NCI-H2227 (cell line): ENCODE measurements at regions not wholly inside any gene's neighbourhood (a gene's known extent, or its start where the extent isn't known, plus 50 kb on each side); places are given as distances from the start of the nearest gene placed in this dataset.

Experiments used
- DNase-seq: peaks from one replicate; lab custom pipeline; 2025; ENCODE audit not compliant: unreplicated experiment; lab: John Stamatoyannopoulos, UW

DNA sequence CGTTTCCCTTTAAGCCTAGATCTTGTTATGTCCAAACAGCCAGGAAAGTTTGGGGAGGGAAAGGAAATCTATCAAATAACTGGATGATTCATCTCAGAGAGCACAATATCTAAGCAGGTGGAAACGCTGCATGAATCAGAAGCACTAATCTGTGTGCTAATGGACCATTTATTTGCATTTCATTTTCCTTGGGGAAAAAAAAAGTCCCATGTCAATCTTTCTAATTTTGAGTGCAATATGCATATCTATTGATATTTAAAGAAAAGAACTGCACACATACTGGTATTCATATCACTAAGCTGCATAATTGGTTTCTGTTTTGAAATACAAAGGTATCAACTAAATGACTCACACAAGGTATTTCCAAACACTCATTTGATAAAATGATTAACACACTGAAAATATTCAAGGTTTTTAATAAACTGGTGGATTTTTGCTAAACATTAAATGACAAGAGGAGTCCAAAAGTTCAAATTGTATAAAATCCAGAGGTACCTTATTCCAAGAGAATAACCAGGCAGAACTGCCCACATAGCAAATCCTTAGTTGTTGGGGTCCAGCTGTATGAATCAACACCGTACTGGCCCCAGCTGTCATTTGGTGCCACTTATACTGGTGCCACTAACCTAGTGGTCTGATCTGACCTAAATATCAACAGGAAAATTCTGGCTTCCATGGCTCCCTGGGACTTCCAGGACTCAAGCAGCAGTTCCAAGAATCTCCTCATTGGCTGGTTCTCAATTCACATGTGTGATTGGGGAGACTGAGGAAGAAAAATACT, 122.2 kb upstream of the SP4 start:
- DNase-seq, result no peak

DNA sequence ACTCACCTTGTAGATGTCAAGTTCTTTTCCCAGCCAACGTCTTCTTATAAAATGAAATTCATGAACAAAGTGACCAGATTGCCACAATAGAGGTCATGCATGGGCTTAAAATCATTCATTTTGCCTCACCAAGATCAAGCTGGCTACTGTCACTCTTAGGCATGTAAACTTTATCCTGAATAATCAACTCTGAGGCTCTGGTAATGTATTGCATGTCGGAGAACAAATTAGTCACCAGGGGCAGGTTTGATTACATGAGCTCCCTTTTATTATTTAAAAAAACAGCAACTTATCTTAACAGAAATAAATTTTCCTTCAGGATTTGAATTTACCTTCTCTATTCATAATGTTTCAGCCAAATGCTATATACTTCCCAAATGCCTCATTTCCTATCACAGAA, 112.9 kb upstream of the SP4 start:
- no peak for DNase-seq

DNA sequence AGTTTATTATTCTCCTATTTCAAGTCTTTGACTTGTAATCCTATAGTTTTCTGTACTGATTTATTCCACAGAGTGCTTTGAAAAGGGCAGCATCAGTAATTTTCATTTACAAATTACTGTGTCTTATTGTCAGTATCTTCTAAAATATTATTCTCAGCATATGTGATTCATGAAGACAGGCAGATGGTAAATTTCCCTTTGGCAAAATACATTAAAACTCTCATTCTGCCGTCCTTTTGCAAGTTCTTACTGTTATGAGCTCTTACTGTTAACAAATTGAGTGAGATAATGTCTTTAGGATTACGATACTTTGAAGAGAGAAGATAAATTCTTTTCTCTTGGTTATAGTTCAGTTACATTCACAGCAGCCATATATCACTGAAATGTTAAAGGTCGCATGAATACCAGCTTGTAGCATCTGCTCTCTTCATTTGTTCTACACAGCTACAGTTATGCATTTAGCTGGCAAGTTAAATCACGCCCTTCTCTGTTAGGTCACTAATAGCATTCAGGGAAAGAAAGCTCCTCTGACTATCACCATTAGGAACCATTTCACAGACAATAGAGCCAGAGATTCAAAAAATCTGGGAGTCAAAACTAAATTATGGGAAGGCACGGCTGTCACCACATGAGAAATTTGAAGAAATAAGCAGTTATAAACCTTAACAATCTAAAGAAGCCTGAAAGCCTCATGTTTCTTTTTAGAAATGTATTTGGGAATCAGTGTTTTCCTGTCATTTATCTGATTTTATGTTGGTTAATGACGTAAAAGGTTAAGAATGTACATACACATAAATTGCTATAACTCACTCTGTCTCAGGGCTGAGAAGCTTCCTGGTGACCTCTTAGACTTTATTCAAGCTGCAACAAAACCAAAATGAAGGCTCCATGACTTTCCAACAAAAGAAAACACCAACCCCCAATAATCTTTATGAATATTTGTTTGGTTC, 109.6 kb upstream of the SP4 start:
- peak; percentile 93 for DNase-seq

DNA sequence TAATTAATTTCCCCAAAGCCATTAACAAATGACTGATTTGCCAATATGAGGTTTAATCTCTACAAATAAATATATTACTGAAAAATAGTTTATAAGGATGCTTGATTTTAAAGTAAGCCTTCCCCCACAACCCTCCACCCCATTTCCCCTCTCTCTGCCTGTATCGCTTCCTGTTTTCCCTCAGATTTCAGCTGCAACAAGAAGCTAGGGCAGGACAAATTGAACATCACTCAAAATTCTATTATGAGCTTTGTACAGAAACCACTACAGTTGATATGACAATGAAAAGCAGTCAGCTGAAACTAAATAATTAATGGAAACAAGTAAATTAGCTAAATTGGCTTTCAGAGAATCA, 109.0 kb upstream of the SP4 start:
- peak; percentile 42 for DNase-seq

DNA sequence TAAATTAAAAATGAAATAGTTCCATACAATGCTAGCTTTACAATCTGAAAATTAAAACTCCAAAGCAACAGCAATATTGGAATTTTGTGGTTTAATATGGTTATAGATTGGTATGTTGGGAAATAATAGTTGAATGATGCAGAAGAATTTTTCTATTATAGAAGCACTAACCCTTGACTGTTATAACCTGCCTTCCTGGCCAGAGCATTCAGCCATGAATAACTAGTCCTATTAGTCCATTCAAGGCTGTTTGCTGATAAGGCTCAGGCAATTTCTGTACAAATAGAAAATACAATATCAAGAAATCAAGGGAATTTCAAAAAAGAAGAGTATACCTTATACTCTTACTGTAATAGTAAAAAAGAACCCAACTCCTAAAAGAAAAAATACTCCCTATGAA, 101.6 kb upstream of the SP4 start:
- DNase-seq, result no peak

DNA sequence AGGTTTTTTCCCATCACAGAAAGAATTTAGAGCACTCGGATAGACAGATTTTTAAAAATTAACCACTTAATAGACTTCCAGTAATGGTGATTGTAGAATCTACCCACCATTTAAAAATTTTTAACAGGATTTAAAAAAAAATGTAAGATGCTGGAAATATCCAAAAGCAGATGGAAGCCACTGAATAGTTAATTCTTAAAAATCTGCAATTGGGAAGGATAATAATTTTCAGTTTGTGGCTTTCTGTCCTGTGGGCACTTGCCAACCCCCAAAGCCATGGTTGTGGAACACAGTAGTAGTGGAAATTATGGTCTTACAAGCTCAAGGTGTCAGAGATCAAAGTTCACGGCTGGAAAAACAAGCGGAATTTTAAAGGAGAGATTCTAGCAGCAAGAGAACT, 101.0 kb upstream of the SP4 start:
- no peak for DNase-seq

DNA sequence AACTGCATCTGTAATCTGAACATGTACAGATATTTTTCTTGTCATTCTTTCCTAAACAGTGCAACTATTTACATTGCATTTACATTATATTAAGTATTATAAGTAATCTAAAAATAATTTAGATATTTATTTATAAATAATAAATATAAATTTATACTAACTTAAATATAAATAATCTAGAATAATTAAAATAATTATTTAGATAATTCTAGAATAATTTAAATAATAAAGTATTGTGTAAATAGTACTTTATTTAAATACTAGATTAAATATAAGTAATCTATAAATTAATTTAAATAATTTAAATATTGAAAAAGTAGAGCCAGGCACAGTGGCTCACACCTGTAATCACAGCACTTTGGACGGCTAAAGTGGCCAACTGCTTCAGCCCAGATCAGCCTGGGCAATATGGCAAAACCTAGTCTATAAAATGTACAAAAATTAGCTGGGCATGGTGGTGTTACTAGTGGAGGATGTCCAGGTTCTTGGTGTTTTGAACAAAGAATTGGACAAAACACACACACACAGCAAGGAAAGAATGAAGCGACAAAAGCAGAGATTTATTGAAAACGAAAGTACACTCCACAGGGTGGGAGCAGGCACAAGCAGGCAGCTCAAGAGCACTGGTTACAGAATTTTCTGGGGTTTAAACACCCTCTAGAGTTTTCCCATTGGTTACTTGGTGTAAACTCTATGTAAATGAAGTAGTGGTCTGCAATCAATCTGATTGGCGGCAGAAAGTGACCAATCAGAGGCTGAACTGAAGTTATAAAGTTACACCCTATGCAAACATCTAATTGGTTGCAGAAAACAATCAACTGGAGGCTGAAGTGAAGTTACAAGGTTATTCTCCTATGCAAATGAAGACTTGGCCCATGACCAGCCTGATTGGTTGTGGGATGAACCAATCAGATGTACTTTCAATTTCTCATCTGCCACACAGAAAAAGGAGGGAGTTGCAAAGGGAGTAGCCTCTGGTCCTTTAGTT, 100.2 kb upstream of the SP4 start:
- no peak for DNase-seq

DNA sequence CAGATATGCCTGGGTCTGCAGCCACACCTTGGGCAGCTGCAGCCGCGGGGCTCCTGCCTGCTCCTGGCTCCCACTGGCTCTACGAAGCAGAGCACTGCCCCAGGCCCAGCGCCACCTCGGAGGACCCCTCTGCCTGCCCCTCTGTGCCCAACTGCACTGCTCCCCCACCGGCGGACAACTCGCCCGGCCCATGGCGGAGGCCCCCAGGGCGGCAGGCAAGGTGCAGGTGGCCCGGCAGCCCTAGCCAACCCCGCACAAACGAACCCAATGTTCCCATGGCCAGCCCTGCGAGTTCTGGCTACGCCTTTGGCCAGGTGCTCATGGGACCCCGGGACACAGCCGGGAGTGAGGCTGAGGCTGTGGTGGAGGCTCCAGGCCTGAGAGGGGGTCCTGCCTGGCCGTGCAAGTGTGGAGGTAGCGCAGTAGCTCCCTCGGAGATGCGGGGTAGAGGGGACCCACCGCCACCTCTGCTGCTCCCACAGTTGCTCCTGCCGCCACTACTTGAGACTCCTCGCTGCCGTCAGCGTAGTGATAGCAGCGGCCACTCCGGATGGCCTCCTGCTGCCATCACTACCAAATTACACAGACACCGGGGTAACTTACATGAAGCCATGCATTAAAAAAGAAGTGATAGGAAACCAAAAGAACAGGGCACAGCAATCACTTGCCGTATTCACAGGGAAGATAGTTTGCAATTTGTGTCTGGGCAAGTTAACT, 97.3 kb upstream of the SP4 start:
- no peak for DNase-seq

DNA sequence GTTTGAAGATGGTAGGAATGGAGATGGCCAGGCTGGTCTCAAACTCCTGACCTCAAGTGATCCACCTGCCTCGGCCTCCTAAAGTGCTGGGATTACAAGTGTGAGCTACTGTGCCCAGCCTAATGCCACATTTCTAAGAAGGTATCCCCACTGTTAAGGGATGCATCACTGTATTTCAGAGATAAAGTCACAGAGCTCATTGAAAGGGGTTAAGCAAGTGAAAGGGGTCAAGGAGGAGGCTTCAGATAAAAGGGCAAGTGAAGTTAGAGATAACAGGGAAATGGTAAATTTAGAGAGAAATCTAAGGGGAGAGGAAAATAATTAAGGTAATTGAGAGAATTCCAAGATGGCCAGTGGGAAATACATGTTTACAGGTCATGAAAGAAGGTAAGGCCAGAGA, 93.0 kb upstream of the SP4 start:
- no peak for DNase-seq

DNA sequence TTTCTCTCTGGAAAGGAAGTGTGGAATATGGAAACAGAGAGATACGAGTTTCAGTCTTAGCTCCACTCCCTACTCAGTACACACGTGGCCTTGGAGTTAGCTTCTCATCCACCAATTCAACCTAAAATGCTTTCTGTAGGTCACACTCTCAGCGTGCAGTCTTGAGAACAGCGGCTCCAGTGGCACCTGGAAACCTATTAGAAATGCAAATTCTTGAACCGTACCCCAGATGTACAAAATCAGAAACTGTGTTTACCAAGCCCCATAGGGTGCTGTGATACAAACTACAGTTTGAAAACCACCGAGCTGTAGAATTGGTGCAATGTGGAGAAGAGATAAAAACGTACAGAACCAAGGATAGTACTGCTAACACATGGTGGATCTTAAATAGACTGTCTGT, 91.1 kb upstream of the SP4 start:
- DNase-seq, result no peak

DNA sequence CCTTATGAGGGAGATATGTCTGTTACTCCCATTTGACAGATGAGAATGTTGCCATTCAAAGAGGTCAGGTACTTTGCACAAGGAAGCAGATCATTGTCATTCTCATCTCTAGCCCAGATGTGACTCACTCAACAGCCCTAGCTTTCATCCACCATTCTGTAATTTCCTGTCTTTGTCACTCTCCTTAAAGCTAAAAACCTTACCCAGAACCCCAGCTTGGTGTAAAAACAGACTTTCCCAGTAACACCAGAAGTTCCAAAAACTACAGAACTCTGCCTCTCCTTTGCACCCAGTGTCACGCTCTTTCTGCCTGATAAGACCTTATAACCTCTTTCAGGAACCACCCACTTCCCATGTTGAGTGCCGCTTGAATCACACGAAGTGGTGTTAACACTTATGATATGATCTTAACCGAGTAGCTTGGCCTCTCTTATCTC, 89.1 kb upstream of the SP4 start:
- no peak for DNase-seq

DNA sequence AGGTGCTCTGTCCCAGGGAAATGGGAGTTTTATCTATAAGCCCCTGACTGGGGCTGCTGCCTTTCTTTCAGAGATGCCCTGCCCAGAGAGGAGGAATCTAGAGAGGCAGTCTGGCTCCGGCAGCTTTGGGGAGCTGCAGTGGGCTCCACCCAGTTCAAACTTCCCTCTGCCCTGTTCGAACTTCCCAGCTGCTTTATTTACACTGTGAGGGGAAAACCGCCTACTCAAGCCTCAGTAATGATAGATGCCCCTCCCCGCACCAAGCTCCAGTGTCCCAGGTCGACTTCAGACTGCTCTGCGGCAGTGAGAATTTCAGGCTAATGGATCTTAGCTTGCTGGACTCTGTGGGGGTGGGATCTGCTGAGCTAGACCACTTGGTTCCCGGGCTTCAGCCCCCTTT, 83.0 kb upstream of the SP4 start:
- DNase-seq, result peak; percentile 6

DNA sequence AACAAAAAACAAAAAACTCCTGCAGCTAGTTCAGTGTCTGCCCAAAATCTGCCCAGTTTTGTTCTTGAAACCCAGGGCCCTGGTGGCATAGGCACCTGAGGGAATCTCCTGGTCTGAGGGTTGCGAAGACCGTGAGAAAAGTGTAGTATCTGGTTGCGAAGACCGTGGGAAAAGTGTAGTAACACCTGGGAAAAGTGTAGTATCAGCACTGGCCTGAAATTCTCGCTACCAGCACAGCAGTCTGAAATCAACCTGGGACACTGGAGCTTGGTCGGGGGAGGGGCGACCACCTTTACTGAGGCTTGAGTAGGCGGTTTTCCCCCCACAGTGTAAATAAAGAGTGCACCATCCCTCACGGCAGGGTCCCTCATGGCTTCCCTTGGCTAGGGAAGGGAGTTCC, 82.5 kb upstream of the SP4 start:
- DNase-seq, result no peak

DNA sequence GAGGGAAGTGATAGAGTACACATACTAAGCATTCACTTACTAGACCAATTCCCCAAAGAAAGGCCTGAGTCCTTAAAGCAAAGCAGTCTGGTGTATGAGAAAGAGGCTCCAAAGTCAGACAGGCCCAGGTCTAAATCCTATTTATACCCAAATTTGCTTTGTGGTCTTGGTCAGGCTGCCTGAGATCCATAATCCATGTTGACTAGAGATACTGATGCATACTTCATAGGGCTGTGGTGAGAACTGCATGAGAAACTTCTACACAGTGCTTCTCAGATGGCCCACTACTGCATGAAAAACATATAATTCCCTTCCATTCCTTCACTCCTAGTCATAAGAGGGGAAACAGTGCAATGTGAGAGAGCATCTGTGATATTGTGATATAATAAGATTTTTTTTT, 81.6 kb upstream of the SP4 start:
- DNase-seq, result no peak

DNA sequence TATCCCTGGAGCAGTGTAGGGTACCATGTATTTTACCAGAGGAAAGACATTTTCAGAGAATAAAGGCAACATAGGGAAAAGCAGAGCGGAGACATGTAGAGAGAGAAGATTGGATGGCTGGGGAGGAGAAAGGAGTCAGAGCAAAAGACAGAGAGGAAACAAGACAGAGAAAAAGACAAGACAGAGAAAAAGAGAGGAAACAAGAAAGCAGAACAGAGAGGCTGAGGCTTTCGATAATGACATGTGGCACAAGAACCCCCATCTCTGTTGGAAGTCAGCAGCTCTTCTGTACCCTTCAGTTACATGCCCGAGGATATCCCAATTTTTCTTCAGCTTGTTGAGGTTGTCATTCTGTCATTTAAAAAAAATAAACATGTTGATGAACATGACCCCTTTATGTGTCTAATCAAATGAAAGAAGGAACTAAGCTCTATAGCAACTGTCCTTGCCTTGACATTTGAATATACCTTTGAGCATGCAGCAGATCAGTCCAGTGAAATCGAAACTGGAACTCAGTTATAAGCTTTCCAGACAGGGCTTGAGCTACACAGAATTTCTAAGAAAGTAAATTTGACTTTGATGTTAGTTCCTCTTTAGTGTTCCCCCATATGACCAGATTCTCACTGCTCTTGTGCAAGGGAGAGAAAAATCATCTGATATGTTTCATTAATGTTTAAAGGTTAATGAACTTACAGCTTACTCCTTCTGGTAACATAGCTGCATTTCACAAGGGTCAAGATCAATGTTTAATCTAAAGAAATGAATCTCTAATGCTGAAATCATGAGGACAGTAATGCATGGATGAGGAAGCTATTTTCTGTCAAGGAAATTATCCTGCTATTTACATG, 75.1 kb upstream of the SP4 start:
- DNase-seq, result no peak

DNA sequence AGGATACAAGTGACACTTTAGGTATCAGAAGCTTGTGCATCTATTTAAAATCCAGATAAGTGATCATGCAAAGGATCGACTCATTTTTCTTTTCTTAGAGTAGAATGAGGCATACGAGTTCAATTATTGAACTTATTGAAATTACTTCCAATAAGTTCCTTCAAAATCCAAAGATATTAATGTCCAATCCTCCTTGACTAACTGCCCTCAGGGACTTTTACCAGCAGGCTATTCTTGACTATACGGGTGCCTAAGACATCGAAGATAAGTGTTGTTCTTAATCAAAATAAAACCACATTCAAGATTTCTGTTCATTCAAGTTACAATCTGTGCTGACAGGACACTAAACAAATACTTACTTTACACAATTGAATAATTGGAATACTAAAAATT, 74.5 kb upstream of the SP4 start:
- DNase-seq, result no peak

DNA sequence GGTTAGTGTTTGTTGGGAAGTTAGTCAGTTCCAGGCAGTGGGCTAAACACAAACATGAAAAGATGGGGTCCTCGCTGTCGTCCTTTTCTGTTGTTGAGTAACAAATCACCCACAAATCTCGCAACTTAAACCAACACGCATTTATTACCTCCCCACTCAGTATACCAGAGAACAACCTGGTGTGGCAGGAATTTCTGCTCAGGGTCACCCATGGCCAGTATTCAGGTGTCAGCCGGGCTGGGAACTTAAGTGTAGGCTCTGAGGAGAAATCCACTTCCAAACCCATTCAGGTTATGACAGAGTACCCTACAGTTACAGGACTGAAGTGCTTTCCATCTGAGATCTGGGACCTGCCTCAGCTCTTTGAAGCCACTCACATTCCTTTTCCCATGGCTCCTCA, 73.6 kb upstream of the SP4 start:
- no peak for DNase-seq

DNA sequence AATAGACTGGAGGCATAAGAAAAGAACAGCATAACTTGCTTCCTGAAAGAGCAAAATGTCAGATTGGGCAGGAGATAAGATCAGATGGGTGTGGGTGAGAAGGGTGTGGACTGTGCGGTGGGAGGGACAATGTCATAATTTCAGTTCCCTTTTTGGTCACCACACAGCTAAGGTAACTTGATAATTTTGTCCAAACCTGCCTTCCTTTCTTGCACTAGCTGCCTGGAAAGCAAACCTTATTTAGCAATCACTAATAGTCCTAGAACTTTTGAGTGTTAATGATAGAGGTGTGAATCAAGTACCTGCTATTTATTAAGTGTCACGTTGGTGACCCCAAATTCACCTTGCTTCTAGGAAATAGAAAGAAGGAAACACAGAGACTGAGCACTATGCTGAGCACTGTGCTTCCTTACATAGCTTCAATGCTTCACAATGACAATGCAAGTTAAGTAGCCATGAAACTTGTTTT, 72.4 kb upstream of the SP4 start:
- no peak for DNase-seq

DNA sequence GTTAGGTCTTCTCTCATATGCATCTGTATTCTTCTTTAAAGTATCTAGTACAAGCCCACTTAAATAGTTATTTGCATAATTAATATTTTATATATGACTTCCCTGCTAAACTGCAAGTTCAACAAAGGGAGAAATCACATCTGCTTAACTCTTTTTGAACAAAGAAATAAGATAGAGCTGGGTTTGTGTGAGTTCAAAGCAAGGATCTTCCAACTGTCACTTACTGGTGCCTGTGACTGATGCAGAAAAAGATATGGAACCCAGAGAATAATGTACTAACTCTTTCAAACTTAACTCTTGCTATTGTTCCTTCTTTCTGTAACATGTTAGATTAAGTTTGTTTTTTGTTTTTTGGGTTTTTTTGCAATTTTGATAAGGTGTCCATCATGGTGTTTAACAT, 71.3 kb upstream of the SP4 start:
- DNase-seq, result no peak
